ENCODE measurements at regions not wholly inside any gene's neighbourhood (a gene's known extent, or its start where the extent isn't known, plus 50 kb on each side); places are given as distances from the start of the nearest gene placed in this dataset.
A peak's percentile ranks its signal among the peaks of the same experiment; 100 is the strongest.

- peak in 1 of 3 experiments; percentile 4 for TF ChIP-seq CTCF (optimal IDR thresholded peaks at IDR 0.05 in 1 of 3, IDR thresholded peaks at IDR 0.05 in 1 of 3, conservative IDR thresholded peaks at IDR 0.05 in 1 of 3; ENCODE audit: extremely low read depth in 1 of 3, insufficient read depth in 2 of 3, low read length in 3 of 3)
- no peak for TF ChIP-seq EZH2 (IDR thresholded peaks at IDR 0.05; ENCODE audit: low read length)
Observed at GRCh38 chr7:95691464-95691863, 80.9 kb upstream of the DYNC1I1 start.
